Kidney (tissue), 13 donors: ENCODE measurements at regions not wholly inside any gene's neighbourhood (a gene's known extent, or its start where the extent isn't known, plus 50 kb on each side); places are given as distances from the start of the nearest gene placed in this dataset.
"Not testable (repeated sequence)": the region's sequence is repeated elsewhere in the genome, so short reads cannot be mapped to it uniquely, and the experiment has no call there.

ENCODE experiments used
- DNase-seq, 5 donors: peaks; one replicate each; pipeline ENCODE4 v3.0.0-alpha.2; 2013 to 2020
- FAIRE-seq: peaks from 2 replicates; lab custom pipeline; 2012; peaks lifted over from hg19 to GRCh38; lab: Jason Lieb, UNC
- H3K27ac ChIP-seq, 2 donors: one replicate each; pipeline ENCODE4 v1.7.0; 2013; ENCODE audit warnings: low read depth in 2 of 2, low read length in 2 of 2, inconsistent platforms in 1 of 2
- H3K27me3 ChIP-seq: one replicate; pipeline ENCODE4 v1.7.1; 2013; ENCODE audit warnings: low read length, inconsistent platforms; ENCODE audit not compliant: control insufficient read depth, insufficient read depth
- H3K36me3 ChIP-seq, 3 donors: one replicate each; pipeline versions ENCODE4 v1.7.0 to v1.7.1; 2013; ENCODE audit warnings: low read length in 3 of 3, control low read depth in 1 of 3, inconsistent platforms in 1 of 3; ENCODE audit not compliant: insufficient read depth in 3 of 3, control insufficient read depth in 2 of 3
- H3K4me1 ChIP-seq, 3 donors: one replicate each; pipeline versions ENCODE4 v1.7.0 to v1.7.1; 2013; ENCODE audit warnings: low read length in 3 of 3, inconsistent platforms in 1 of 3, low read depth in 1 of 3; ENCODE audit not compliant: control insufficient read depth in 2 of 3, insufficient read depth in 2 of 3
- H3K4me3 ChIP-seq, 3 donors: one replicate each; pipeline versions ENCODE4 v1.7.0 to v1.8.1; 2013; ENCODE audit warnings: low read length in 3 of 3, control low read depth in 1 of 3, inconsistent platforms in 1 of 3
- H3K9ac ChIP-seq, 3 donors: one replicate each; pipeline versions ENCODE4 v1.7.0 to v1.7.1; 2013; ENCODE audit warnings: low read length in 3 of 3, control low read depth in 1 of 3, inconsistent platforms in 1 of 3
- H3K9me3 ChIP-seq, 3 donors: one replicate each; pipeline versions ENCODE4 v1.7.0 to v1.7.1; 2013; ENCODE audit warnings: low read length in 3 of 3, control low read depth in 1 of 3, inconsistent platforms in 1 of 3; ENCODE audit not compliant: control insufficient read depth in 2 of 3, insufficient read depth in 1 of 3
- intact Hi-C: fragments of 100-400 bp; cut with DNase I; formaldehyde crosslinking; loops from one replicate; pipeline ENCODE4 v1.11.1; 2022
- TF ChIP-seq, protein P1 (sequence below): IDR thresholded peaks from 3 replicates; pipeline ENCODE4 v1.5.1; 2012; ENCODE audit warnings: mild to moderate bottlenecking, moderate library complexity, borderline replicate concordance; ENCODE audit not compliant: insufficient read depth; ENCODE audit errors: extremely low read depth
- donor health status: control.
- donor health status: control.
- donor health status: control.
- donor health status: control.
- donor health status: control.
- donor health status: DM: yes; HTN: yes; CAD: no.
- donor health status: Normal renal cell carcinoma (clear cell type).

DNA sequence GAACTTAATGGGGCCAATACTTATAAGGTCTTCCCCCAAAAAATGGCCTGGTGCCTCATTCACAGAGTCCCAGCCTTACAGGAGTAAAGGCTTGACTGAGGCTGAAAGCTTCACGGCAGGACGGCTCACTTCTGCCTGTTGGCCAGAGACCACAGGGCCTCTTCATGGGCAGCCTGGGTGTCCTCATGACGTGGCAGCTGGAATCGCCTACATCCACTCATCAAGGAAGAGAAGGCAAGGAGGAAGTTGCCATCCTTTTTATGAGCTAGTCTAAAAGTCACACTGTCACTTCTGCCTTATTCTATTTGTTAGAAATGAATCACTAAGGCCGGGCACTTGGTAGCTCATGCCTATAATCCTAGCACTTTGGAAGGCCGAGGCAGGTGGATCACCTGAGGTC lies 89.3 kb upstream of the DGKG start:
- Histone ChIP-seq H3K9me3 (no peaks in the 10 kb centered on the region), H3K27me3 (no peaks in the 10 kb centered on the region), H3K27ac (no peak overlapping the region), H3K36me3 (no peaks in the 10 kb centered on the region), H3K4me1 (no peaks in the 10 kb centered on the region), H3K9ac (no peak overlapping the region), H3K4me3 (no peak overlapping the region)
- intact Hi-C loops, result no loop called here
- TF ChIP-seq, protein P1, sequence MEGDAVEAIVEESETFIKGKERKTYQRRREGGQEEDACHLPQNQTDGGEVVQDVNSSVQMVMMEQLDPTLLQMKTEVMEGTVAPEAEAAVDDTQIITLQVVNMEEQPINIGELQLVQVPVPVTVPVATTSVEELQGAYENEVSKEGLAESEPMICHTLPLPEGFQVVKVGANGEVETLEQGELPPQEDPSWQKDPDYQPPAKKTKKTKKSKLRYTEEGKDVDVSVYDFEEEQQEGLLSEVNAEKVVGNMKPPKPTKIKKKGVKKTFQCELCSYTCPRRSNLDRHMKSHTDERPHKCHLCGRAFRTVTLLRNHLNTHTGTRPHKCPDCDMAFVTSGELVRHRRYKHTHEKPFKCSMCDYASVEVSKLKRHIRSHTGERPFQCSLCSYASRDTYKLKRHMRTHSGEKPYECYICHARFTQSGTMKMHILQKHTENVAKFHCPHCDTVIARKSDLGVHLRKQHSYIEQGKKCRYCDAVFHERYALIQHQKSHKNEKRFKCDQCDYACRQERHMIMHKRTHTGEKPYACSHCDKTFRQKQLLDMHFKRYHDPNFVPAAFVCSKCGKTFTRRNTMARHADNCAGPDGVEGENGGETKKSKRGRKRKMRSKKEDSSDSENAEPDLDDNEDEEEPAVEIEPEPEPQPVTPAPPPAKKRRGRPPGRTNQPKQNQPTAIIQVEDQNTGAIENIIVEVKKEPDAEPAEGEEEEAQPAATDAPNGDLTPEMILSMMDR, result no peak
- DNase-seq, result no peak
- no peak for FAIRE-seq

DNA sequence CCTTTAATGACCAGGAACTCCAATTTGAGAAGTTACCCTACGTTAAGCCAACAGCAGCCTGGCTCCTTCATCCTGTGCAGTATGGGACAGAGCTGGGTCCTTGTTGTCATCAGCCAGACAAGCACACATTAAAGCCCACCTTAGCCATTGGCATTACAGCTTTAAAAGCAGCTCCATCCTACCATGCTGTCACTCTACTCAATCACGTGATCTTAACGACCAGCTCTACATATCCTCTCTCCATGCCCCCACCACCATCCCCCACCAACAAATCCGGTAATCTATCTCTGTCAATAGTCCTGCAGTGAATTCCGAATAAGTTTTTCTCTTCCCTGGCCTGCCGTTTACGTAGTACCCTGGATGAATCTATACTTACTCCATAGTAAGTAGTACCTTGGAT lies 82.9 kb upstream of the DGKG start:
- FAIRE-seq, result no peak

DNA sequence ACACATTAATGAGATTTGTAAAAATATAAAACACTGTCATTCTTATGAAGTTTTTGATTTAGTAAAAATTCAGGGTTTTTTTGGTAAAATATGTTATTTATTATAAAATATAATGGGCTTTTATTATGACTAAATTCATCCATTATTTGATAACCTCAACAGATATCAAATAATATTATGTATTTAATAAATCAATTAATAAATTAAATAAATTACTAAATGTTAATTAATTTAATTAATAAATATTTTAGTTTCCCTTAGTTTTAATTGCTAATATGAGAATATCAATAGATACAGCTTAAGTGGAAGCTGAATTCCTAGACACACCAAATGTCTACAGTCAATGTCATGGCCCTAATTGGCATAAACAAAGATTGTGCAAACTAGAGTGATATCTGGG lies 82.3 kb upstream of the DGKG start:
- H3K27ac ChIP-seq, result no peak overlapping the region
- TF ChIP-seq, protein P1, result no peak
- no peaks in the 10 kb centered on the region for H3K4me1 ChIP-seq
- intact Hi-C loops, result no loop called here
- H3K27me3 ChIP-seq, result no peaks in the 10 kb centered on the region
- no peak overlapping the region for H3K9ac ChIP-seq
- H3K4me3 ChIP-seq, result no peak overlapping the region
- H3K9me3 ChIP-seq, result no peaks in the 10 kb centered on the region
- FAIRE-seq (peak; percentile 94), DNase-seq (no peak)
- H3K36me3 ChIP-seq, result no peaks in the 10 kb centered on the region

More for the DNA sequence above, 82.9 kb upstream of the DGKG start:
- Histone ChIP-seq H3K4me3 (no peak overlapping the region), H3K4me1 (no peaks in the 10 kb centered on the region), H3K27me3 (no peaks in the 10 kb centered on the region), H3K9ac (no peak overlapping the region), H3K9me3 (no peaks in the 10 kb centered on the region), H3K36me3 (no peaks in the 10 kb centered on the region), H3K27ac (no peak overlapping the region)
- DNase-seq, result no peak
- TF ChIP-seq, protein P1, result no peak
- intact Hi-C loops, result no loop called here

DNA sequence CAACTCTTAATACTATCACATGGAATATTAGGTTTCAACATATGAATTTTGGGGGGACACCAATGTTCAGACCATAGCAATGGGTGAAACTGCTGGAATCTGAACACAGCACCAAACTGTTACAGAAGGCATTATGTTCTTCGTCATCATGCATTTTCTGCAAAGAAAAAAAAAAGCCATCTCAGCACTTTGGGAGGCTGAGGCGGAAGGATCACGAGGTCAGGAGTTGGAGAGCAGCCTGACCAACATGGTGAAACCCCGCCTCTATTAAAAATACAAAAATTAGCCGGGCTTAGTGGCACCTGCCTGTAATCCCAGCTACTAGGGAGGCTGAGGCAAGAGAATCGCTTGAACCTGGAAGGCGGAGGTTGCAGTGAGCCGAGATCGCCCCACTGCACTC lies 80.9 kb upstream of the DGKG start:
- H3K27ac ChIP-seq, H3K4me1 ChIP-seq, H3K36me3 ChIP-seq, intact Hi-C loops, DNase-seq, H3K27me3 ChIP-seq, H3K4me3 ChIP-seq, H3K9me3 ChIP-seq, H3K9ac ChIP-seq, FAIRE-seq: not testable (repeated sequence)
